ENCODE measurements at regions not wholly inside any gene's neighbourhood (a gene's known extent, or its start where the extent isn't known, plus 50 kb on each side); places are given as distances from the start of the nearest gene placed in this dataset.
"Not testable (repeated sequence)": the region's sequence is repeated elsewhere in the genome, so short reads cannot be mapped to it uniquely, and the experiment has no call there.

GRCh38 chr6:23633996-23634395 lies 492.0 kb upstream of the NRSN1 start:
- DNase-seq (ENCODE audit: low read depth, low spot score) = no peak

GRCh38 chr6:23635150-23635549 lies 490.9 kb upstream of the NRSN1 start:
- DNase-seq (ENCODE audit: low read depth, low spot score) = no peak

GRCh38 chr6:23637296-23637695 lies 488.7 kb upstream of the NRSN1 start:
- no peak for DNase-seq (ENCODE audit: low read depth, low spot score)

- no peak for DNase-seq (ENCODE audit: low read depth, low spot score)
Measured at GRCh38 chr6:23642849-23643248, 483.2 kb upstream of the NRSN1 start.

- DNase-seq (ENCODE audit: low read depth, low spot score) = no peak
Measured at GRCh38 chr6:23647045-23647444, 479.0 kb upstream of the NRSN1 start.

- DNase-seq (ENCODE audit: low read depth, low spot score) = no peak
Measured at GRCh38 chr6:23650676-23651075, 475.3 kb upstream of the NRSN1 start.

GRCh38 chr6:23654745-23655144 lies 471.3 kb upstream of the NRSN1 start:
- DNase-seq (ENCODE audit: low read depth, low spot score) = no peak

- no peak for DNase-seq (ENCODE audit: low read depth, low spot score)
Measured at GRCh38 chr6:23655525-23655924, 470.5 kb upstream of the NRSN1 start.

- DNase-seq (ENCODE audit: low read depth, low spot score) = no peak
Measured at GRCh38 chr6:23656255-23657194, 469.5 kb upstream of the NRSN1 start.

GRCh38 chr6:23659125-23659524 lies 466.9 kb upstream of the NRSN1 start:
- no peak for DNase-seq (ENCODE audit: low read depth, low spot score)

- DNase-seq (ENCODE audit: low read depth, low spot score) = no peak
Measured at GRCh38 chr6:23661549-23661948, 464.5 kb upstream of the NRSN1 start.

GRCh38 chr6:23663096-23663495 lies 462.9 kb upstream of the NRSN1 start:
- no peak for DNase-seq (ENCODE audit: low read depth, low spot score)

- no peak for DNase-seq (ENCODE audit: low read depth, low spot score)
Measured at GRCh38 chr6:23663652-23664051, 462.4 kb upstream of the NRSN1 start.

GRCh38 chr6:23665911-23666310 lies 460.1 kb upstream of the NRSN1 start:
- not testable (repeated sequence) for DNase-seq (ENCODE audit: low read depth, low spot score)

GRCh38 chr6:23672737-23673136 lies 453.3 kb upstream of the NRSN1 start:
- no peak for DNase-seq (ENCODE audit: low read depth, low spot score)

GRCh38 chr6:23678626-23679025 lies 447.4 kb upstream of the NRSN1 start:
- no peak for DNase-seq (ENCODE audit: low read depth, low spot score)

GRCh38 chr6:23681743-23682142 lies 444.3 kb upstream of the NRSN1 start:
- no peak for DNase-seq (ENCODE audit: low read depth, low spot score)

GRCh38 chr6:23688650-23689049 lies 437.4 kb upstream of the NRSN1 start:
- no peak for DNase-seq (ENCODE audit: low read depth, low spot score)

- DNase-seq (ENCODE audit: low read depth, low spot score) = no peak
Measured at GRCh38 chr6:23690453-23691049, 435.5 kb upstream of the NRSN1 start.

- no peak for DNase-seq (ENCODE audit: low read depth, low spot score)
Measured at GRCh38 chr6:23692184-23692583, 433.8 kb upstream of the NRSN1 start.

- DNase-seq (ENCODE audit: low read depth, low spot score) = no peak
Measured at GRCh38 chr6:23696992-23697391, 429.0 kb upstream of the NRSN1 start.

- no peak for DNase-seq (ENCODE audit: low read depth, low spot score)
Measured at GRCh38 chr6:23704479-23705052, 421.4 kb upstream of the NRSN1 start.

- no peak for DNase-seq (ENCODE audit: low read depth, low spot score)
Measured at GRCh38 chr6:23705697-23706096, 420.3 kb upstream of the NRSN1 start.
